Kidney (tissue), 13 donors: ENCODE measurements at regions not wholly inside any gene's neighbourhood (a gene's known extent, or its start where the extent isn't known, plus 50 kb on each side); places are given as distances from the start of the nearest gene placed in this dataset.

Experiments
- DNase-seq, 5 donors: peaks; one replicate each; pipeline ENCODE4 v3.0.0-alpha.2; 2013 to 2020
- FAIRE-seq: peaks from 2 replicates; lab custom pipeline; 2012; peaks lifted over from hg19 to GRCh38; lab: Jason Lieb, UNC
- H3K27ac ChIP-seq, 2 donors: one replicate each; pipeline ENCODE4 v1.7.0; 2013; ENCODE audit warnings: low read depth in 2 of 2, low read length in 2 of 2, inconsistent platforms in 1 of 2
- H3K27me3 ChIP-seq: one replicate; pipeline ENCODE4 v1.7.1; 2013; ENCODE audit warnings: low read length, inconsistent platforms; ENCODE audit not compliant: control insufficient read depth, insufficient read depth
- H3K36me3 ChIP-seq, 3 donors: one replicate each; pipeline versions ENCODE4 v1.7.0 to v1.7.1; 2013; ENCODE audit warnings: low read length in 3 of 3, control low read depth in 1 of 3, inconsistent platforms in 1 of 3; ENCODE audit not compliant: insufficient read depth in 3 of 3, control insufficient read depth in 2 of 3
- H3K4me1 ChIP-seq, 3 donors: one replicate each; pipeline versions ENCODE4 v1.7.0 to v1.7.1; 2013; ENCODE audit warnings: low read length in 3 of 3, inconsistent platforms in 1 of 3, low read depth in 1 of 3; ENCODE audit not compliant: control insufficient read depth in 2 of 3, insufficient read depth in 2 of 3
- H3K4me3 ChIP-seq, 3 donors: one replicate each; pipeline versions ENCODE4 v1.7.0 to v1.8.1; 2013; ENCODE audit warnings: low read length in 3 of 3, control low read depth in 1 of 3, inconsistent platforms in 1 of 3
- H3K9ac ChIP-seq, 3 donors: one replicate each; pipeline versions ENCODE4 v1.7.0 to v1.7.1; 2013; ENCODE audit warnings: low read length in 3 of 3, control low read depth in 1 of 3, inconsistent platforms in 1 of 3
- H3K9me3 ChIP-seq, 3 donors: one replicate each; pipeline versions ENCODE4 v1.7.0 to v1.7.1; 2013; ENCODE audit warnings: low read length in 3 of 3, control low read depth in 1 of 3, inconsistent platforms in 1 of 3; ENCODE audit not compliant: control insufficient read depth in 2 of 3, insufficient read depth in 1 of 3
- CTCF ChIP-seq: IDR thresholded peaks from 3 replicates; pipeline ENCODE4 v1.5.1; 2012; ENCODE audit warnings: mild to moderate bottlenecking, moderate library complexity, borderline replicate concordance; ENCODE audit not compliant: insufficient read depth; ENCODE audit errors: extremely low read depth
- intact Hi-C: fragments of 100-400 bp; cut with DNase I; formaldehyde crosslinking; loops from one replicate; pipeline ENCODE4 v1.11.1; 2022
- donor health status: control.
- donor health status: control.
- donor health status: control.
- donor health status: control.
- donor health status: control.
- donor health status: DM: yes; HTN: yes; CAD: no.
- donor health status: Normal renal cell carcinoma (clear cell type).

DNA sequence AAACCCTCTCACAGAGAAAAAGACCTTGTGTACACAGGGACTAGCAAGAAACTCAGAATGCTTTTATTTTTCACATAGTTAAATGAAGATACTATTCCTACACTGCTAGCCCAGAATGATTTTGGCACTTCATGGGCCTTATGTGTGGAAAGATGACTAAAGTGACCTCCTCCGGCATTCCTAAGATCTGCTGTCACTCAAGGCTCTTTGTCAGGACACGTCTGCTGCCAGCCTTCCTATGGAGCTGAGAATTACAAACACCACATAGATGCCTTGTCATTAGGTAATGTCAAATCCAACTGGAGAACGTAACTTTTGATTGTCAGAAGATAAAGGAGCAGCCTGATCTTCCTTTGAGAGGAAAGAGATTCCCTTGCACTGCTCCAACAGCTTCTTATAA is 249.1 kb downstream of the FAT3 start:
- no peaks in the 10 kb centered on the region for H3K9me3 ChIP-seq
- intact Hi-C loops: no loop called here
- H3K4me3 ChIP-seq: no peak overlapping the region
- TF ChIP-seq CTCF: no peak
- no peak overlapping the region for H3K9ac ChIP-seq
- H3K4me1 ChIP-seq: no peaks in the 10 kb centered on the region
- FAIRE-seq (no peak), DNase-seq (no peak)
- no peak overlapping the region for H3K27ac ChIP-seq
- no peaks in the 10 kb centered on the region for H3K36me3 ChIP-seq
- H3K27me3 ChIP-seq: no peaks in the 10 kb centered on the region

- no peak for FAIRE-seq
- H3K27me3 ChIP-seq: no peaks in the 10 kb centered on the region
- H3K4me1 ChIP-seq: no peaks in the 10 kb centered on the region
- H3K27ac ChIP-seq: no peak overlapping the region
- no peaks in the 10 kb centered on the region for H3K9me3 ChIP-seq
- no peak overlapping the region for H3K9ac ChIP-seq
- no peak overlapping the region for H3K4me3 ChIP-seq
- TF ChIP-seq CTCF: no peak
- peak in 2 of 5 donors; percentile 40 to 46 for DNase-seq
- intact Hi-C loops: no loop called here
- H3K36me3 ChIP-seq: no peaks in the 10 kb centered on the region
Observed at GRCh38 chr11:92475316-92475715, 250.7 kb downstream of the FAT3 start.

DNA sequence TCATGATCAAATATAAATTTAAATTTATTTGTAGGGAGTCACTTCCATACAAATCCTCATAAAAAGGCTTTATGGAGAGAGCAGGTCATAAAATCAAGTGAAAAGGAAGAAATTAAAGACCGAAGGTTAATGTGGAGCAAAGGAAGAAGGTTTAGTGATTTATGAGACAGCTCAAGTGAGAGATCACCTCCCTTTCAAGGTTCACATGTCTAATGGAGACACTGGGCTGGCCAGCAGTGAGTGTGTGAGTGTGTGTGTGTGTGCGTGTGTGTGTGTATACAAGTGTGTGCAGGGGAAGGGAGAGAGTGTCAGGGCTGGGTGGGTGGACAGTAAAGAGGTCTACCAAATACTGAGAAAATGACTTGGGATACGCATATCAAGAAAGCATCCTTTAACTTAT is 251.2 kb downstream of the FAT3 start:
- H3K9me3 ChIP-seq: no peaks in the 10 kb centered on the region
- FAIRE-seq (no peak), DNase-seq (peak in 4 of 5 donors; percentile 66 to 87 (median 77))
- H3K4me3 ChIP-seq: no peak overlapping the region
- no peak overlapping the region for H3K9ac ChIP-seq
- TF ChIP-seq CTCF: no peak
- no peak overlapping the region for H3K27ac ChIP-seq
- H3K27me3 ChIP-seq: no peaks in the 10 kb centered on the region
- H3K36me3 ChIP-seq: no peaks in the 10 kb centered on the region
- intact Hi-C loops: no loop called here
- H3K4me1 ChIP-seq: no peaks in the 10 kb centered on the region

DNA sequence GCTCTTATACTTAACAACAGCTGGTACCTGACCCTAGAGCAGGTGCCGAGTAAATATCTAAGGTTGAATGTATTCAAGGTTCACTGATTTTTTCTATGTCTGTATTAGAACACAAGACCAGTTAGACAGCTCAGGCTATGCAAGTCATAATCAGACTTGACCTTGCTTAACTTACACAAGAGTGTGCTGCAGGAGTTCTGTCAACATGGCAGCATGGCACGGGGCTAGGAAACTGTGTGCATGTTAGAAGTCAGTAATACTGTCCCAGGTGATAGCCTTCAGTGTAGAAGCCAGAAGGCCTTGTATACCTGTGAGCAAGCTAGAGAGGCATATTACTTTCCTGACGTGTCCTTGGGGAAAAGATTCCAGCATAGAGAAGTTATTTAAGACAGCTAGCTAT is 253.1 kb downstream of the FAT3 start:
- Histone ChIP-seq H3K4me1 (no peaks in the 10 kb centered on the region), H3K27ac (no peak overlapping the region), H3K4me3 (no peak overlapping the region), H3K9ac (no peak overlapping the region), H3K27me3 (no peaks in the 10 kb centered on the region), H3K36me3 (no peaks in the 10 kb centered on the region), H3K9me3 (no peaks in the 10 kb centered on the region)
- FAIRE-seq: no peak
- no peak for DNase-seq
- intact Hi-C loops: no loop called here
- TF ChIP-seq CTCF: no peak
